ENCODE measurements at regions not wholly inside any gene's neighbourhood (a gene's known extent, or its start where the extent isn't known, plus 50 kb on each side); places are given as distances from the start of the nearest gene placed in this dataset.

DNA sequence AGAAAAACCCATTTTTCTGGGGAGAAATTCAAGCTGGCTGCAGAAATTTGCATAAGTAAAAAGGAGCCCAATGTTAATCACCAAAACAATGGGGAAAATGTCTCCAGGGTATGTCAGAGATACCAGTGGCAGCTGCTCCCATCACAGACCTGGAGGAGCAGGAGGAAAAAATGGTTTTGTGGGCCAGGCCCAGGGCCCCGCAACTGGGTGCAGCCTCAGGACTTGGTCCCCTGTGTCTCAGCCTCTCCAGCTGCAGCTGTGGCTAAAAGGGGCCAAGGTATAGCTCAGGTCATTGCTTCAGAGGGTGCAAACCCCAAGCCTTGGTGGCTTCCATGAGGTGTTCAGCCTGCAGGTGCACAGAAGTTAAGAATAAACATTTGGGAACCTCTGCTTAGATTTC is 536.4 kb upstream of the FRG1 start:
- DNase-seq (ENCODE audit: low read depth): no peak
- H3K4me3 ChIP-seq (ENCODE audit: low read depth, low read length): no peak overlapping the region
- no peak for TF ChIP-seq CTCF (IDR thresholded peaks at IDR 0.05; ENCODE audit: control insufficient read depth, extremely low read depth, insufficient read depth)

DNA sequence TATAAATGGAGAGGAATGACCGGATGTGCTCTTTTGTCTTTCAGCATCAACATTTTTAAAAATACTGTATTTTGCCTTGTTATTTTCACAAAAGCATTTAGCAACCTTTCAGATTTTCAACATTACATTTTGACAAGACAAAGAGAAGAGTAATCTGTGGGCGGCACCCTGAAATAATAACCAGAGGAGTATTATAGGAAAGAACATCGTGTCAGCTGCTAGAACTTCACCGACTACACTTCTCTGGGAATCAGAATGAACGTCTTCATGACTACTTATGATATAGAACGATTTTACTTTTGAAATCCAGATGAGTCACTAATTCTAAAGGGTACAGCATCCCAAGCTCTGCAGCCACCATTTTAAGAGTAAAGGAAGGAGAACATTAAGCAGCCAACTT is 531.5 kb upstream of the FRG1 start:
- H3K4me3 ChIP-seq (ENCODE audit: low read depth, low read length): no peak overlapping the region
- DNase-seq (ENCODE audit: low read depth): no peak
- TF ChIP-seq CTCF (IDR thresholded peaks at IDR 0.05; ENCODE audit: control insufficient read depth, extremely low read depth, insufficient read depth): no peak

DNA sequence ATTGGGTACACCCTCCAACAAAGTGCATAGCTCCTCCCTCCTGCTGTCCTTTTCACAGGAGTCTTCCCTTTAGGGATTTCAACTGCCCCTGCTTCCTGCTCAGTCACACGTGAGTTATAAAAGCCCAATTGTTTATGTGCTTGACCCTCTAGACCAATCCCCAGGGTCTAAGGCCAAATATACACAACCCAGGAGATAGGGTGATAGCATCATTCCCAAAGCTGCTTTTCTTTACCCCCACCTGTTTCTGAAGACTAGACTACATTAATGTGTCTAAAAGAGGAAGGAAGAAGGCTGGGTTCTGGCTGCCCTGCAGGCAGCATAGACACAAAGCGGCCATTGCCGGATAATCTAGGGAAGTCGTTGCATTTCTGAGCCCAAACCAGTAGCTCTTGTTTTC is 526.7 kb upstream of the FRG1 start:
- no peak overlapping the region for H3K4me3 ChIP-seq (ENCODE audit: low read depth, low read length)
- DNase-seq (ENCODE audit: low read depth): no peak
- no peak for TF ChIP-seq CTCF (IDR thresholded peaks at IDR 0.05; ENCODE audit: control insufficient read depth, extremely low read depth, insufficient read depth)

GRCh38 chr4:189420572-189420971 is 520.1 kb upstream of the FRG1 start:
- no peak for TF ChIP-seq CTCF (IDR thresholded peaks at IDR 0.05; ENCODE audit: control insufficient read depth, extremely low read depth, insufficient read depth)
- no peak for DNase-seq (ENCODE audit: low read depth)
- H3K4me3 ChIP-seq (ENCODE audit: low read depth, low read length): no peak overlapping the region

GRCh38 chr4:189436207-189436606 is 504.5 kb upstream of the FRG1 start:
- TF ChIP-seq CTCF (IDR thresholded peaks at IDR 0.05; ENCODE audit: control insufficient read depth, extremely low read depth, insufficient read depth): peak; percentile 45
- DNase-seq (ENCODE audit: low read depth): no peak
- no peak overlapping the region for H3K4me3 ChIP-seq (ENCODE audit: low read depth, low read length)

DNA sequence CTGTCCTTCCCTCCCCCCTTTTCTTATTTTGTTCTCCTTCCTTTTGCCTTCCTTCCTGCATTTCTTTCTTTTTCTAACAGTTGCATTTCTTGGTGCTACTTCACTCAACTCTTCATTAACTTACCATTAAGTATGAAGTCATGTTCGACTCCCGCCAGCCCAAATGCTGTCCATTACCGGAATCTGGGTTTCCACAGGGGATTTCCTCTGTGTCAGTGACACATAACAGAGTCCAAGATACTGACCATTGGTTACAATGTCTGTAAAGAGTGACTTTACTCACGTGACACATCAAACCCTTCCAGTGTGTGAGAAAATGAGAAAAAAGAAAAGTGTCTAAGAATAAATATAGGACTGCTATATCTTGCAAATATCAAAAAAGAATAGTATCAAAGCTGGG is 500.0 kb upstream of the FRG1 start:
- no peak for TF ChIP-seq CTCF (IDR thresholded peaks at IDR 0.05; ENCODE audit: control insufficient read depth, extremely low read depth, insufficient read depth)
- no peak overlapping the region for H3K4me3 ChIP-seq (ENCODE audit: low read depth, low read length)
- no peak for DNase-seq (ENCODE audit: low read depth)

DNA sequence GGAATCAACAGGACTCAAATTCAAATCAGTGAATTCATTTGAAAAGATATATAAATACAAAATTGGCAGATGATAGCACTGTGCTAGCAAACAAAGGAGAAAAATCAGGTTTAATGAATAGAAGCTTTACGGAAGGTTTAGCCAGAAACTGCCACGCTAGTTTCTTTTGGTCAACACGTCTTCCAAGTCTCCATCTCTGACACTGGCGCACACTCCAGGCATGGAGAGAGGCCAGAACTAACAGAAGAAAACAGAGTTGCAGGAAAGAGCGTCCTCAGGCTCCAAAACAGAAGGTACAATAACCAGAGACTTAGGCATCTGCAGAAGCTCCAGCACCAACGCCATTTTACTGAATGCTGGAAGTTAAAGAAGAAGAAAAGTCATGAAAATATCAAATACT is 497.3 kb upstream of the FRG1 start:
- no peak for TF ChIP-seq CTCF (IDR thresholded peaks at IDR 0.05; ENCODE audit: control insufficient read depth, extremely low read depth, insufficient read depth)
- no peak overlapping the region for H3K4me3 ChIP-seq (ENCODE audit: low read depth, low read length)
- DNase-seq (ENCODE audit: low read depth): no peak
